ENCODE measurements at regions not wholly inside any gene's neighbourhood (a gene's known extent, or its start where the extent isn't known, plus 50 kb on each side); places are given as distances from the start of the nearest gene placed in this dataset.

GRCh38 chr12:131564845-131565244 lies 146.0 kb upstream of the SFSWAP start:
- Histone ChIP-seq H4K91ac (ENCODE audit: insufficient read depth, low read depth, low read length) (no peak overlapping the region), H2BK120ac (ENCODE audit: low read depth, low read length) (no peak overlapping the region), H3K4me3 (ENCODE audit: insufficient read depth, low read depth, low read length) (no peak overlapping the region), H4K8ac (ENCODE audit: low read depth in 2 of 2, low read length in 2 of 2) (no peak overlapping the region), H3K14ac (replicated peaks; ENCODE audit: low read depth, low read length) (no peak overlapping the region), H3K36me3 (ENCODE audit: control insufficient read depth, insufficient read depth, low read length) (no peaks in the 10 kb centered on the region), H2BK5ac (ENCODE audit: low read depth, low read length, poor library complexity, severe bottlenecking) (no peak overlapping the region), H3K9me1 (ENCODE audit: insufficient read depth, low read length) (no peaks in the 10 kb centered on the region), H2BK15ac (ENCODE audit: low read depth, low read length) (no peak overlapping the region), H3K27me3 (ENCODE audit: control insufficient read depth, insufficient read depth, low read length) (no peaks in the 10 kb centered on the region), H3K56ac (ENCODE audit: extremely low read depth, insufficient read depth, low read length) (no peak overlapping the region), H2AK5ac (ENCODE audit: low read depth, low read length) (no peak overlapping the region), H3K79me1 (ENCODE audit: low read depth in 1 of 2, low read length in 2 of 2) (no peaks in the 10 kb centered on the region), H3K4ac (ENCODE audit: low read depth, low read length) (no peak overlapping the region), H3K9ac (ENCODE audit: low read depth, low read length) (no peak overlapping the region), H2BK20ac (ENCODE audit: low read depth, low read length) (no peak overlapping the region), H4K5ac (ENCODE audit: low read depth, low read length) (no peak overlapping the region), H4K20me1 (ENCODE audit: insufficient read depth, low read length) (no peaks in the 10 kb centered on the region), H3K23ac (ENCODE audit: low read depth, low read length) (no peak overlapping the region), H3K9me3 (ENCODE audit: control insufficient read depth, insufficient read depth, low read length) (peaks cover 5% of the 10 kb centered on the region; the same call in 1 of the 2 replicates), H3K18ac (ENCODE audit: low read depth, low read length) (no peak overlapping the region), H3K4me1 (ENCODE audit: control insufficient read depth, insufficient read depth, low read length) (no peaks in the 10 kb centered on the region), H2AFZ (replicated peaks; ENCODE audit: low read length, poor library complexity) (no peak overlapping the region), H2AK9ac (replicated peaks; ENCODE audit: low read depth, low read length, poor library complexity) (no peak overlapping the region), H3K4me2 (ENCODE audit: low read depth, low read length) (no peak overlapping the region), H3K27ac (ENCODE audit: insufficient read depth, low read length) (no peak overlapping the region)
- no peak for ATAC-seq (ENCODE audit: low read depth)
- DNase-seq: no peak
- in situ Hi-C loops (cut with MboI; ENCODE audit: low sequenced_read_pairs) (no loop called here), intact Hi-C loops (cut with micrococcal nuclease) (no loop called here), dilution Hi-C loops (cut with HindIII; ENCODE audit: low sequenced_read_pairs, unreplicated experiment) (no loop called here)
- WGBS, 2 experiments (ENCODE audit: extremely low coverage in 2 of 2, insufficient read length in 1 of 2): no CpG with 5 or more reads among the region's 8 CpGs
- ChIA-PET POLR2A (ENCODE audit: unreplicated experiment) (no interaction called here), CTCF (no interaction called here)
- TF ChIP-seq MAZ (IDR thresholded peaks at IDR 0.05; ENCODE audit: borderline replicate concordance, low read depth, low read length): no peak
- no peak for TF ChIP-seq RFX5 (IDR thresholded peaks at IDR 0.05; ENCODE audit: low read depth, low read length)
- no peak for TF ChIP-seq SMC3 (IDR thresholded peaks at IDR 0.05; ENCODE audit: low read depth, low read length)
- TF ChIP-seq MXI1 (IDR thresholded peaks at IDR 0.05; ENCODE audit: borderline replicate concordance, low read depth, low read length): no peak
- no peak for TF ChIP-seq RAD21 (IDR thresholded peaks at IDR 0.05; ENCODE audit: low read length)
- TF ChIP-seq POLR2A (IDR thresholded peaks at IDR 0.05; ENCODE audit: low read depth, low read length): no peak
- TF ChIP-seq CEBPB (IDR thresholded peaks at IDR 0.05; ENCODE audit: low read depth, low read length): no peak
- no peak for TF ChIP-seq CTCF (conservative IDR thresholded peaks at IDR 0.05; ENCODE audit: low read depth, low read length)
- TF ChIP-seq NFE2L2 (IDR thresholded peaks at IDR 0.05; ENCODE audit: low read depth, low read length): no peak
- TF ChIP-seq, protein P1, sequence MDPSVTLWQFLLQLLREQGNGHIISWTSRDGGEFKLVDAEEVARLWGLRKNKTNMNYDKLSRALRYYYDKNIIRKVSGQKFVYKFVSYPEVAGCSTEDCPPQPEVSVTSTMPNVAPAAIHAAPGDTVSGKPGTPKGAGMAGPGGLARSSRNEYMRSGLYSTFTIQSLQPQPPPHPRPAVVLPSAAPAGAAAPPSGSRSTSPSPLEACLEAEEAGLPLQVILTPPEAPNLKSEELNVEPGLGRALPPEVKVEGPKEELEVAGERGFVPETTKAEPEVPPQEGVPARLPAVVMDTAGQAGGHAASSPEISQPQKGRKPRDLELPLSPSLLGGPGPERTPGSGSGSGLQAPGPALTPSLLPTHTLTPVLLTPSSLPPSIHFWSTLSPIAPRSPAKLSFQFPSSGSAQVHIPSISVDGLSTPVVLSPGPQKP (IDR thresholded peaks at IDR 0.05; ENCODE audit: borderline replicate concordance, low read depth, low read length): no peak
- no peak for TF ChIP-seq RCOR1 (IDR thresholded peaks at IDR 0.05; ENCODE audit: insufficient replicate concordance, low read length)
- no peak for TF ChIP-seq FOS (IDR thresholded peaks at IDR 0.05; ENCODE audit: low read depth, low read length)
- TF ChIP-seq BHLHE40 (IDR thresholded peaks at IDR 0.05; ENCODE audit: low read depth, low read length): no peak
- TF ChIP-seq, protein P2, sequence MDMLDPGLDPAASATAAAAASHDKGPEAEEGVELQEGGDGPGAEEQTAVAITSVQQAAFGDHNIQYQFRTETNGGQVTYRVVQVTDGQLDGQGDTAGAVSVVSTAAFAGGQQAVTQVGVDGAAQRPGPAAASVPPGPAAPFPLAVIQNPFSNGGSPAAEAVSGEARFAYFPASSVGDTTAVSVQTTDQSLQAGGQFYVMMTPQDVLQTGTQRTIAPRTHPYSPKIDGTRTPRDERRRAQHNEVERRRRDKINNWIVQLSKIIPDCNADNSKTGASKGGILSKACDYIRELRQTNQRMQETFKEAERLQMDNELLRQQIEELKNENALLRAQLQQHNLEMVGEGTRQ (IDR thresholded peaks at IDR 0.05; ENCODE audit: low read depth, low read length): no peak
- TF ChIP-seq CHD1 (IDR thresholded peaks at IDR 0.05; ENCODE audit: low read depth, low read length): no peak
- TF ChIP-seq MAFK (IDR thresholded peaks at IDR 0.05; ENCODE audit: low read depth, low read length): no peak
- no TSS peak for BruUV-seq (replicated peaks)

All from IMR-90 (cell line).